ENCODE measurements at regions not wholly inside any gene's neighbourhood (a gene's known extent, or its start where the extent isn't known, plus 50 kb on each side); places are given as distances from the start of the nearest gene placed in this dataset.

DNA sequence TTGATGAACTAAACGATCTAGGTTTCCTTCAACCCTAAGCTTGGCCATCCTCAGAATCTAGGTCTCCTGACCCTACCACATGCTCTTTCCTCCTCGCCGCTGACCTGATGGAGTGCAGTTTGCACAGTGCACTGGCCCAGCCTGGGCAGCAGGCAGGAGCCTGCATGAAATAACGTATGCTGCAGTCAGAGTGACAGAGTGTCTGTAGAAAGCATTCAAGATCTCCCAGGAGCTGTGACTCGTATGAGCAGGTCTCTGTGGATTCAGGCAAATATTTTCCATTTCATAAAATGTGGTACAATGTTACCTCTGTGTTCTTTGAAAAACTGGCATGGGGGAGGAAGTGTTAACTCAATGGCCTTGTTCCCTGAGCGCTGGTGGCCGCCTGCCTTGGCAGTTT lies 441.8 kb downstream of the RPS24 start:
- WGBS, 2 donors: 76 to 80% methylated on average over 7 of the region's 7 CpGs
- DNase-seq (no peak), ATAC-seq (no peak)
- H3K36me3 ChIP-seq: no peaks in the 10 kb centered on the region
- H3K4me3 ChIP-seq: no peak overlapping the region
- intact Hi-C loops (cut with DNase I): no loop called here
- peaks cover 0 to 28% (median 0%) of the 10 kb centered on the region in 7 donors for H3K27me3 ChIP-seq
- H3K9me3 ChIP-seq: no peaks in the 10 kb centered on the region
- H3K4me1 ChIP-seq: no peaks in the 10 kb centered on the region
- H3K27ac ChIP-seq: no peak overlapping the region
- TF ChIP-seq, protein P1, sequence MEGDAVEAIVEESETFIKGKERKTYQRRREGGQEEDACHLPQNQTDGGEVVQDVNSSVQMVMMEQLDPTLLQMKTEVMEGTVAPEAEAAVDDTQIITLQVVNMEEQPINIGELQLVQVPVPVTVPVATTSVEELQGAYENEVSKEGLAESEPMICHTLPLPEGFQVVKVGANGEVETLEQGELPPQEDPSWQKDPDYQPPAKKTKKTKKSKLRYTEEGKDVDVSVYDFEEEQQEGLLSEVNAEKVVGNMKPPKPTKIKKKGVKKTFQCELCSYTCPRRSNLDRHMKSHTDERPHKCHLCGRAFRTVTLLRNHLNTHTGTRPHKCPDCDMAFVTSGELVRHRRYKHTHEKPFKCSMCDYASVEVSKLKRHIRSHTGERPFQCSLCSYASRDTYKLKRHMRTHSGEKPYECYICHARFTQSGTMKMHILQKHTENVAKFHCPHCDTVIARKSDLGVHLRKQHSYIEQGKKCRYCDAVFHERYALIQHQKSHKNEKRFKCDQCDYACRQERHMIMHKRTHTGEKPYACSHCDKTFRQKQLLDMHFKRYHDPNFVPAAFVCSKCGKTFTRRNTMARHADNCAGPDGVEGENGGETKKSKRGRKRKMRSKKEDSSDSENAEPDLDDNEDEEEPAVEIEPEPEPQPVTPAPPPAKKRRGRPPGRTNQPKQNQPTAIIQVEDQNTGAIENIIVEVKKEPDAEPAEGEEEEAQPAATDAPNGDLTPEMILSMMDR (IDR thresholded peaks at IDR 0.05): no peak

DNA sequence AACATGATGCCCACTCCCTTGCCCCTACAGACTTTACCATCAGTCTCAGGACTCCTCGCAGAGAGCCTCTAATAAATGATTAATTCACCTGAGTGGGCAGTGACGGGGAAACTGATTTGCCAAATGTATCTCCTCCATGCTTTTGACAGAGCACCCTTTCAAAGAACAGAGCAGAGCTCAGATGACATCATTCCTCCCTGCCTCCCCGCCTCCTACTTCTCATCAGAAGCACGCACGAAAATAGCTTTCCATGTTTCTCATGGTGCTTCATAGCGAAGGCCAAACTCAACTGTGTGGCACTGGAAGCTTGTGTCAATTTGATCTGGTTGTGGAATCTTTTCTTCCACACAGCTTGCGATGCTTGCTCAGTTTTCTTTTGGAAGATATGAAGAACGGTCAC lies 442.5 kb downstream of the RPS24 start:
- TF ChIP-seq, protein P1 (IDR thresholded peaks at IDR 0.05): no peak
- ATAC-seq: no peak
- 83 to 94% methylated on average over 8 of the region's 8 CpGs for WGBS, 2 donors
- Histone ChIP-seq H3K27me3 (peaks cover 0 to 28% (median 0%) of the 10 kb centered on the region in 7 donors), H3K9me3 (no peaks in the 10 kb centered on the region), H3K4me3 (no peak overlapping the region), H3K27ac (no peak overlapping the region), H3K4me1 (no peaks in the 10 kb centered on the region), H3K36me3 (no peaks in the 10 kb centered on the region)
- DNase-seq: no peak
- intact Hi-C loops (cut with DNase I): no loop called here

DNA sequence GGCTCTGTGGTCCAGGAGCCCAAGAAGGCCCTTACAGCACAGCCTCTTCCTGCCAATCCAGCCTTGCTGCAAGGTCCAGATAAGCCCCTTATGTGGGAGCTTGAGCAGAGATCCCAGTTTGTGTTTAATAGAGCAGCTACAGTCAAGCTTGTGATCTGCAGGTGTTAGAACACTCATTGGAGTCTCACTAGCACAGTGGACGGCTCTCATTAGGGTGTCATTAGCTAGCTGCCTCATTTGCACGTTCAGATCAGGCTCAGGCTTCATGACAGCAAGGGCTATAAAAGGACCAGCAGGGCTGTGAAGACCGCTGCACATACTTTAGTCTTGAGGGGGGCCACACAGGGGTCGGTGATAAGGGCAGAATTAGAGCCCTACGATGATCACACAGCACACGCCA lies 443.2 kb downstream of the RPS24 start:
- ATAC-seq: no peak
- Histone ChIP-seq H3K4me3 (no peak overlapping the region), H3K9me3 (no peaks in the 10 kb centered on the region), H3K36me3 (no peaks in the 10 kb centered on the region), H3K27me3 (peaks cover 0 to 28% (median 0%) of the 10 kb centered on the region in 7 donors), H3K4me1 (no peaks in the 10 kb centered on the region), H3K27ac (no peak overlapping the region)
- TF ChIP-seq, protein P1 (IDR thresholded peaks at IDR 0.05): no peak
- intact Hi-C loops (cut with DNase I): no loop called here
- 52 to 54% methylated on average over 6 of the region's 6 CpGs for WGBS, 2 donors
- DNase-seq: no peak

DNA sequence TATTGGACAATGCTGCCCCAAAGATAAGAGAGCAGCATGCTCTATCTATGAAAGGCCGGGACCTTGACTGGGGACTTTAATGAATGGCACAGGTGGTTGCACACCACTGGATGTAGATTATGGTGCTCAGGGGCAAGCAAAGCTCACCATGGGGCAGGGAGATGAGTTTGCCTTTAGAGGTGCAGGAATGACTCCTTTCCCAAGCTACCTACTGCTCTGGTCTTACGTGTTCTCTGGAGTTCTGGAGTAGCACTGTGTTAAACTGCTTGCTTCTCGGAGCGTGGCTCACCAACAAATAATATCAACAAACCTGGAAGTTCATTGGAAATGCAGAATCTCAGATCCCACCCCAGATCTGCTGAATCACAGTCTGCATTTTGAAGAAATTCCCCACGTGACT lies 445.3 kb downstream of the RPS24 start:
- TF ChIP-seq, protein P1 (IDR thresholded peaks at IDR 0.05): no peak
- no peak overlapping the region for H3K27ac ChIP-seq
- WGBS, 2 donors: 90 to 94% methylated on average over 5 of the region's 5 CpGs
- intact Hi-C loops (cut with DNase I): no loop called here
- H3K4me1 ChIP-seq: no peaks in the 10 kb centered on the region
- peaks cover 0 to 28% (median 7%) of the 10 kb centered on the region in 7 donors for H3K27me3 ChIP-seq
- no peaks in the 10 kb centered on the region for H3K36me3 ChIP-seq
- DNase-seq (no peak), ATAC-seq (no peak)
- no peaks in the 10 kb centered on the region for H3K9me3 ChIP-seq
- H3K4me3 ChIP-seq: no peak overlapping the region
